HG02884 (cell line): ENCODE measurements at regions not wholly inside any gene's neighbourhood (a gene's known extent, or its start where the extent isn't known, plus 50 kb on each side); places are given as distances from the start of the nearest gene placed in this dataset.

Experiments
- ATAC-seq: cut with Tn5 transposase; IDR thresholded peaks from one replicate; pipeline ENCODE4 v1.9.1; 2021; ENCODE audit warnings: mild to moderate bottlenecking, moderate library complexity; ENCODE audit not compliant: unreplicated experiment

DNA sequence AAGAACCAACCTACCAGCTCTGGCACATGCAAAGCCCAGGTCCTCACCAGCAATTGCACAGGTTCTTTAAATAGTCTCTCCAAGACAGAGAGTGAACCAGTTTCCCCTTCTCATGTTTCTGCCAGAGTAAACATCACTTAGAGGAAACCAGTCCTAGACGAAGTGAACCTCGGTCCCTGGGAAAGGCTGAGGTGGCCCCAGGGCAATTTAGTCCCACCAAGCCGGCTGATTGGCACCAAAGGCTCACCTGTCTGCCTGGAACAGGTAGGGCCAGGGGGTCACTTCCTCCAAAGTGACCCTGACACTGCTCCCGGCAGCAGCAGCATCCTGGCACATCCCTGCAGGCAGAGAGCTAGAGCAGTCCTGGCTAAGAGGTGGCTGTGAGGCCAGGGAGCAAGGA is 122.9 kb upstream of the ZNF507 start:
- ATAC-seq, result no peak

GRCh38 chr19:32223106-32223505 is 122.3 kb upstream of the ZNF507 start:
- ATAC-seq, result no peak

DNA sequence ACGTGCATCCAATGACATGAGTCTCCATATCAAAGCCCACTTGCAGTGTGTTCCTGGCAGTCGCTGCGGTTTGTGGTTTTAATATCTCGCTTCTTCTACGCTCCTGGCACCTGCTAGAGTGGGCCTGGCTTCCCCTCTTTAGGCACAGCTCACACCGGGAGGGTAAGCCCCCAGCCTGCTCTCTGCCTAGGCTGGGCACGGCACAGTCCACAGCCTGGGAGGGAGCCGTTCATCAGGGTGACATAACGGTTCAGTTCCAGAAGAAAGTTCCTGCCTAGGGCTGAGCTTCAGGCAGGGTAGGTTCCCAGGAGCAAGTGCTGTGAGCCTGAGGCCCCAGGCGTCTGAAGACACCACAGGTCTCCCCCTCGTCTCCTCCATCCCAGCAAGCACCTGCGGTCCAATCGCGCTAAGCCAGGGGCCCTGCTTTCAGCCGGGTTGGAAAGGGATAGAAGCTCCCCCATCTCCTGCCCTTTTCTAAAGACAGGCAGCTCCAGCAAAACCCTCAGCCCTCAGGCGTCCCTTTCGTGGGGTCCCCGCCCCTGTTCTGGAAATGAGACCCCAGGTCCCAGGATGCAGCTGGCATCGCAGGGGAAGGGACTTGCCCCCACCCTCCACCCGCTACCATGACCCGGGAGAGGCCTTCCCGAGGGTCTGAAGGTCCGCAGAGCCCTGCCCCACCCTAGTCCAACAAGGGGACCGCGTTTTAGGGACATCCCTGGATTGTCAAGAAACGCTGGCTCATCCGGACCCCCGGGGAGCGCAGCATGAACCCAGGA is 121.6 kb upstream of the ZNF507 start:
- no peak for ATAC-seq

GRCh38 chr19:32224371-32225244 is 120.8 kb upstream of the ZNF507 start:
- ATAC-seq, result peak; percentile 52

DNA sequence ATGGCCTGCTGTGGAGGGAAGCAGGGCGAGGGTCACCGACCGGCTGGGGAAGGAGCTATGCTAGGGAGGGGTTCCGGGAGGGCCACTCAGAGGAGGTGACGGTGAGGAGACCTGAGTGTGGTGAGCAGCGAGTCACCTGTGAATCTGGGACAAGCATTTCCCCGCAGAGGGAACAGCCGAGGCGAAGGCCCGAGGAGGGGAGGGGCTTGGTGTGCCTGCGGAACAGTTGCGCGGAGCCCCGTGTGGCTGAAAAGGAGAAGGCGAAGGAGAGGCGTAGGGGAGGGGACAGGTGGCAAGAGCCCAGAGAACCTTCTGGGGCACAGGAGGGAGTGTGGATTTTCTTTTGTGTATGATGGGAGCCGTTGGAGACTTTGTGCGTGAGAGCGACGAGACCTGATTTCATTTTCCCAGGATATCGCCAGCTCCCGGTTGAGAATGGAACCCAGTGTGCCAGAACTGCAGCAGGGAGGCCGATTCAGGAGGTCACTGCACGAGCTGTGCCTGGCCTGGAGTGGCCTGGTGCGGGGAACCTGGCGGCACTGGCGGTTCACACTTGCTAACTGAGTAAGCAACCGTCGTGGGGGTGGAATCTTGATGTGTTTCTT is 117.7 kb upstream of the ZNF507 start:
- no peak for ATAC-seq

- no peak for ATAC-seq
Observed at GRCh38 chr19:32230441-32230840, 115.0 kb upstream of the ZNF507 start.

DNA sequence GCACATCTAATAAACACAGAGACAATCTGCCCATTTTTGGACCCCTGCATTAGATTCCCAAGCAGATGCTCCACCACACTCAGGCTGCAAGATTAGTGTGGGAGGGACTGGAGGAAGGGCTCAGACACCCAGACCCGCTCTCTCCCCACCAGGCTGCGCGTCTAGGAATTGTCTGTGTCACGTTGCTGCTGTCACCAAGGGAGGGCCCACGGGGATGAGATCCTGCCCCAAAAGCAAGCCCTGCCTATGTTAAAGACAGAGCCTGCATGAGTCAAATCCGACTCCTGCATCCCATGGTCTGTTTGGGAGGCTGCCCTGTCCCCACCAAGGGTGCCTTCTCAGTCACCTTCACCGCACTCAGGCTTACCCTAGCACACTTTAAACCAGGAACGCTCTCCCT is 114.4 kb upstream of the ZNF507 start:
- ATAC-seq, result no peak

DNA sequence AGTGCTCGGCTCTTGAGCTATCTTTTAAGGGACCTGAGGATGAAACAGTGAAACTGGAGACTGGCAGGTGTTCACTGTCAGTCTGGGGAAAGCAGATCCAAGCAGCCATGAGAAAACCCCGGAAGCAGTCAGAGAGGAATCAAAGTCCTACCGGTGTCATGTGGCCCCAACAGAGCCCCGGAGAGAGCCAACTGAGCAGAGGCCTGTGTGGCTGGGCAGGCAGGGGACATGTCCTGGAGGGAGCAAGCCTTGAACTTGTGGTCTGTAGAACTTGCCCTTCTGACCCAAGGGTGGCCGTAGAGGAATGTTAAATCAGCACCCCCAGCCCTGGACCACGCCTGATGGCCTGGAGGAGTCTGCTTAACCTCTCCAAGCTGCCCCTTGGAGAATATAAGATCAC is 113.7 kb upstream of the ZNF507 start:
- ATAC-seq, result no peak

- no peak for ATAC-seq
Observed at GRCh38 chr19:32232449-32232848, 113.0 kb upstream of the ZNF507 start.

GRCh38 chr19:32233091-32233490 is 112.3 kb upstream of the ZNF507 start:
- ATAC-seq, result no peak

DNA sequence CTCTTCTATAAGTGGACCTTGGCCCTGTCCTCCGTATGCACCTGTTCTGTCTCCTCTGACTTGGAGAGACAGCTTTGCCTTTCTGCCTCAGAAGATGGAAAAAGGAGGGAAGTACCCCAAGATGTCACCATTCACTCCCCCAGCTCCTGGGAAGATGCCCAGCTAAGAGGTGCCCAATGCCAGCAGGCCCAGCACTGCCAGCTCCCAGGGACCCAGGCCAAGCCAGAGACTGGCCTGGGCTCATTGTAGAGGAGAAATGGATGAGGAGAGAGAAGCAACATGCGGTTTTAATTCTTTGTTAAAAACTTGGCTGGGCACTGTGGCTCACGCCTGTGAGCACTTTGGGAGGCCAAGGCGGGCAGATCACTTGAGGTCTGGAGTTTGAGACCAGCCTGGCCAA is 111.5 kb upstream of the ZNF507 start:
- ATAC-seq, result no peak

GRCh38 chr19:32234663-32235217 is 110.7 kb upstream of the ZNF507 start:
- no peak for ATAC-seq

DNA sequence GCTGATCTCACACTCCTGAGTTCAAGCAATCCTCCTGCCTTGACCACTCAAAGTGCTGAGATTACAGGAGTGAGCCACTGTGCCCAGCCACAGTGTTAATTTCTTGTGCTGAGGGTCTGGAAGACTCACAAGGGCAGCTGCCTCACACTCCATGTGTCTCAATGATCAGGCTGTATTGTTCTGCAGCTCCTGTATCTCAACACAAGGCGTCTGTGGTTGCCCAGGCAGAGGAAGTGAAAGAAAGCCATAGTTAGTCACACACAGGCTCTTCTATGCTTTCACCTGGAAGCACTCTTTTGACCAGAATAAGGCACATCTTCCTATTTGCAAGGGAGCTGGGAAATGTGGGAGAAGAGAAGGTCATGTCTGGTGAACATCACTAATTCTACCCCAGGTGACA is 107.3 kb upstream of the ZNF507 start:
- ATAC-seq, result no peak

- no peak for ATAC-seq
Observed at GRCh38 chr19:32240316-32240715, 105.1 kb upstream of the ZNF507 start.

DNA sequence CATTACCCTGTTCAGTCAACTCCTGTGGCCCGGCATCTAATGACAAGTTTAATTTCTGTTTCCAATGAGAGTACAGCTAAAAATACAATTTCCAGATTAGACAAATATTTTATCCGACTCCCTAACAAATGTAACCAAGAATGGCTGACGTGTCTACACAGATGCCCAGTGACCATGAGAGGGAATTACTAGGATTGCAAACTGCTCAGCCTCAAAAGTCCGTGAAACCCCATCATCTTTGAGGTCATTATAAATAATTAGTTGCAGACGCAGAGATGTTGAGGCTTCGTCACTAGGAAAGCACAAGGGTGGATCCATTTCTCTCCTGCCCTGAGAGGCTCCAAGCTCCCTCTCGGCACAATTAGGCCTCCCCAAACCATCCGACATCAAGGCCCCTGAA is 104.1 kb upstream of the ZNF507 start:
- no peak for ATAC-seq

- ATAC-seq, result no peak
Observed at GRCh38 chr19:32241932-32242710, 103.3 kb upstream of the ZNF507 start.

- no peak for ATAC-seq
Observed at GRCh38 chr19:32246006-32246405, 99.4 kb upstream of the ZNF507 start.

DNA sequence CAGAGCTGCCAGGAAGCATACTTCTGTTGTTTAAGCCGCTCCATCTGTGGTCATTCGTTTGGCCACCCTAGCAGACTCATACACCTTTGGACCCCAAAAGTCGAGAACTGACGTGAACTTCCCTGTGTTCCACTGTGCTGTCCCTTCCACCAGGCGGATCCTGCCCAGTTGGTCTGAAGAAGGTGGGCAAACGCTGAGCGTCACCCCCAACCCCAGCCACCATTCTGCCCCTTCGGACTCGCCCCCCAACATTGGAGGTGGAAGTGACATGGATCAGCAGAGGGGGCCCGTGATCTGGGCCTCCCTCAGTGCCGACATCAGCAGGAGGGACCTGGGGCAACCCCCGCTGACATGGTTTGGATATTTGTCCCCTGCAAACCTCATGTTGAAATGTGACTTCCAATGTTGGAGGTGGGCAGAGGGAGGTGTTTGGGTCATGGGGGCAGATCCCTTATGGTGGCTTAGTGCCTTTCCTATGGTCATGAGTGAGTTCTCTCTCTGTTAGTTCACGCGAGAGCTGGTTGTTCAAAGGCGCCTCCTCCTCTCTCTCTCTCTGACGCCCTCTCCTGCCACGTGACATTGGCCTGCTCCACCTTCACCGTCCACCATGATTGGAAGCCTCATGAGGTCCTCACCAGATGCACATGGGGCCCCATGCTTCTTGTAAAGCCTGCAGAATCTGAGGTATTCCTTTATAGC is 93.6 kb upstream of the ZNF507 start:
- no peak for ATAC-seq

DNA sequence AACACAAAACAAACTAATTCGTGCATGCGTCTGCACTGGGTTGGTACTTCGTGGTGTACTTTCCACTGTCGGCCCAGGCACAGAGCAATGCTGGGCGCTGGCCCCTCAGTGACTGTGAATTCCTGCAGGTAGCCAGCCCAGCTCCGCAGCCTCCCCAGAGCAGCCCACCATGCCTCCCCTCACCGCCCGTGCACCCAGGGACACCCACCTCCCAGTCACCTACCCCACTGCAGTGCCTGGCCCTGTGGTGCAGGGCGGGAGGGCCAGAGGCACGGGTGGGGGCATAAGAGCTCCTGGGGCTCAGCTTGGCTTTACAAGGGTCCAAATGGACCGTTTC is 93.1 kb upstream of the ZNF507 start:
- ATAC-seq, result no peak
